ENCODE measurements at regions not wholly inside any gene's neighbourhood (a gene's known extent, or its start where the extent isn't known, plus 50 kb on each side); places are given as distances from the start of the nearest gene placed in this dataset.

DNA sequence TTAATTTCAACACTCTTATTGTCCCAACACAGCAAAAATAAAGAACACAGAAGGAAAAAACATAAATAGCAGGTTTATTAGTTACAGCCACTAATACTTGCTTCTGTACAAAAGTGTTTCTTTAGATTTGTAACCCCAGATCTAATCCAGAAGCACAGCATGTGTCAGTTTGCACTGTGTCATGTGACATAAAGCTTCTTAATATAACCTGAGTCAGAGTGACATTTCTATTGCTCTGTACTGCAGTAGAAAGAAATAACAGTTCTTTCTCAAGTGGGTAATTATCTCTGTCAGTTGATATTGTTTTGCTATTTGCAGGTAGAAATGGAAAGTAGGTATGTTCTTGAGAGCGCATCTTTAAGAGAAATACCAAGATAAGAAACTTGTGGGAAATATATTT, 422.5 kb downstream of the ZIC3 start:
- Histone ChIP-seq H3K9me3 (no peaks in the 10 kb centered on the region), H3K4me3 (no peak overlapping the region), H3K27ac (no peak overlapping the region), H3K27me3 (no peaks in the 10 kb centered on the region), H3K4me1 (no peaks in the 10 kb centered on the region), H3K36me3 (no peaks in the 10 kb centered on the region)
- TF ChIP-seq, protein P1, sequence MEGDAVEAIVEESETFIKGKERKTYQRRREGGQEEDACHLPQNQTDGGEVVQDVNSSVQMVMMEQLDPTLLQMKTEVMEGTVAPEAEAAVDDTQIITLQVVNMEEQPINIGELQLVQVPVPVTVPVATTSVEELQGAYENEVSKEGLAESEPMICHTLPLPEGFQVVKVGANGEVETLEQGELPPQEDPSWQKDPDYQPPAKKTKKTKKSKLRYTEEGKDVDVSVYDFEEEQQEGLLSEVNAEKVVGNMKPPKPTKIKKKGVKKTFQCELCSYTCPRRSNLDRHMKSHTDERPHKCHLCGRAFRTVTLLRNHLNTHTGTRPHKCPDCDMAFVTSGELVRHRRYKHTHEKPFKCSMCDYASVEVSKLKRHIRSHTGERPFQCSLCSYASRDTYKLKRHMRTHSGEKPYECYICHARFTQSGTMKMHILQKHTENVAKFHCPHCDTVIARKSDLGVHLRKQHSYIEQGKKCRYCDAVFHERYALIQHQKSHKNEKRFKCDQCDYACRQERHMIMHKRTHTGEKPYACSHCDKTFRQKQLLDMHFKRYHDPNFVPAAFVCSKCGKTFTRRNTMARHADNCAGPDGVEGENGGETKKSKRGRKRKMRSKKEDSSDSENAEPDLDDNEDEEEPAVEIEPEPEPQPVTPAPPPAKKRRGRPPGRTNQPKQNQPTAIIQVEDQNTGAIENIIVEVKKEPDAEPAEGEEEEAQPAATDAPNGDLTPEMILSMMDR (IDR thresholded peaks at IDR 0.05) = no peak
- DNase-seq (no peak), ATAC-seq (no peak)
- intact Hi-C loops (cut with DNase I) = no loop called here

DNA sequence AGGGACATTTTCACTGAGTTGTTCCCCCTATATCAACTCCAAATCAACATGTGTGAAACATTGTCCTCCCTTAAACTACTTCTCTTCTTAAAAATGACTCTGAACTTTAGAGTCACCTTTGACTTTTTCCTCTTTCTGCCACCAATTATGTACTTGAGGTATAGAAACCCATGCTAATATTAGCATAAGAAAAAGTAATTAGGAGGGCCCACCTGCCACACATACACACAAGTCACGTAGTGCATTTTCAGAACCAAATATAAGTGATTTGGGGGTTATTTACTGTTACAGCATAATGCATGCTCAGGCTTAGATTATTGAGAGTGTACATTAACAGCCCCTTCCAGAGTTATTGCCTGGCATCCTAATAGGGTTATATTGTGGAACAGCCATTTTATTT, 432.7 kb downstream of the ZIC3 start:
- Histone ChIP-seq H3K27ac (no peak overlapping the region), H3K4me1 (no peaks in the 10 kb centered on the region), H3K36me3 (no peaks in the 10 kb centered on the region), H3K27me3 (no peaks in the 10 kb centered on the region), H3K9me3 (no peaks in the 10 kb centered on the region), H3K4me3 (no peak overlapping the region)
- ATAC-seq = no peak
- no peak for DNase-seq
- TF ChIP-seq, protein P1 (IDR thresholded peaks at IDR 0.05) = no peak
- intact Hi-C loops (cut with DNase I) = no loop called here

DNA sequence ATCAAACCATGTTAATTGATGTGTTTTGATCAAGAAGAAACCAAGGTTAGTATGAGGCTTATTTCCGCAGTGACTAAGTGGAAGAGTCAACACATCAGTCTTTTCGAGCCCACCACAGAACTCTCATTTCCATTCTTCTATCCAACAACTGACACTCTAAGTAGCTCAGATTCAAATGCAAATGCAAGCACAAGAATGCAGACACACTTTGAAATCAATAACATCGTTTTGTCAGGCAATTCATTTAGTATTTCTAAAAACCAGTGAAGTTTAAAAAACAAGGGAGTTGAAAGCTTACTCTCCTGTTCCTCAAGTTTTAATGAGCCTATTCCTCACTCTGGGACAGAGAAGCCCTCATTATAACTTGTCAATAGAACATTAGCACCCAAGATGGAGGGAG, 433.1 kb downstream of the ZIC3 start:
- intact Hi-C loops (cut with DNase I) = no loop called here
- no peaks in the 10 kb centered on the region for H3K9me3 ChIP-seq
- ATAC-seq = no peak
- TF ChIP-seq, protein P1 (IDR thresholded peaks at IDR 0.05) = no peak
- H3K4me3 ChIP-seq = no peak overlapping the region
- H3K27ac ChIP-seq = no peak overlapping the region
- no peaks in the 10 kb centered on the region for H3K27me3 ChIP-seq
- no peaks in the 10 kb centered on the region for H3K36me3 ChIP-seq
- DNase-seq = no peak
- H3K4me1 ChIP-seq = no peaks in the 10 kb centered on the region

DNA sequence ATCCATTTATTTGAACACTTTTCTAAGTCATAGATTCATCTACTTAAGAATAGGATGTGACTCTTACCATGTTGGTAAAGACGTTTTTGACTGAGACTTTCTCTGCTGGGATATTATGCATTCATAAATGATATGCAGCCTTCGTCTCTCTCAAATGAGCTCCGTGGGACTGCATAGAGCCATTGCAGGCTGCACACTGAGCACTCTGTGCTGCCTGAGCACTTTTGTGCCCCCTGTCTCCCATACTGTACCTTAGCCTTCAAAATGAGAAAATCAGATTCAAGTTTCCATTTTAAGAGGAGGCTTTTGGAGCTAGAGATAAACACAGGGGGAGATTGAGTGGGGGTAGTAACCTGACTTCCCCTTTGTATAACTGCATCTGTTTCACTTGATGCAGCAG, 433.6 kb downstream of the ZIC3 start:
- Histone ChIP-seq H3K9me3 (no peaks in the 10 kb centered on the region), H3K36me3 (no peaks in the 10 kb centered on the region), H3K4me1 (no peaks in the 10 kb centered on the region), H3K27me3 (no peaks in the 10 kb centered on the region), H3K27ac (no peak overlapping the region), H3K4me3 (no peak overlapping the region)
- TF ChIP-seq, protein P1 (IDR thresholded peaks at IDR 0.05) = no peak
- DNase-seq = no peak
- ATAC-seq = no peak
- intact Hi-C loops (cut with DNase I) = no loop called here

DNA sequence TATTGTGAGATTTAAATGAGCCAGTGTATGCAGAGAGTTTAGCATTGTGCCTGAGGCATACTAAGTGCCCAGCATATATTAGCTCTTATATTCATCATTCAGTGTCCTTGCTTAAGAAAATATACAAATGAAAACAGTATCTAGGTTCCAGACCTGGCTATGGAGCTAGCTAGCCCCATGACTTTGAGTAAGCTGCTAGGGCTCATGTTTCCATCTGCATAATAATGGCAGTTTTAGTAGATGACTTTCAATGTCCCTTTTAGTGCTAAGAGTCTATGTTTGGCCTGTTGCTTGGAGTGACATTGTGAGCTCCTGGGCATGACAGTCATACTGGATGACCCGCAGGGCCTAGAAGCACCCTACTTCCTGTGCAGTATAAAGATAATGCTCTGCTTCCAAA, 435.3 kb downstream of the ZIC3 start:
- Histone ChIP-seq H3K36me3 (no peaks in the 10 kb centered on the region), H3K4me1 (no peaks in the 10 kb centered on the region), H3K4me3 (no peak overlapping the region), H3K27ac (no peak overlapping the region), H3K9me3 (no peaks in the 10 kb centered on the region), H3K27me3 (peaks cover 0 to 3% of the 10 kb centered on the region in 2 donors)
- intact Hi-C loops (cut with DNase I) = no loop called here
- TF ChIP-seq, protein P1 (IDR thresholded peaks at IDR 0.05) = no peak
- no peak for ATAC-seq
- DNase-seq = no peak

Data from left lung (tissue), 4 donors.